Midbrain (tissue), 1 donor: ENCODE measurements at regions not wholly inside any gene's neighbourhood (a gene's known extent, or its start where the extent isn't known, plus 50 kb on each side); places are given as distances from the start of the nearest gene placed in this dataset.
"Not testable (repeated sequence)": the region's sequence is repeated elsewhere in the genome, so short reads cannot be mapped to it uniquely, and the experiment has no call there.

Experiments
- DNase-seq: peaks from one replicate; lab custom pipeline; 2025; lab: John Stamatoyannopoulos, UW

GRCh38 chr3:103173940-103174339, 739.1 kb downstream of the ZPLD1 start:
- DNase-seq, result no peak

- no peak for DNase-seq
These were observed 746.3 kb downstream of the ZPLD1 start for GRCh38 chr3:103181160-103181559.

- DNase-seq, result no peak
These were observed 750.0 kb downstream of the ZPLD1 start for GRCh38 chr3:103184772-103185171.

GRCh38 chr3:103189941-103190340, 755.1 kb downstream of the ZPLD1 start:
- no peak for DNase-seq

GRCh38 chr3:103195216-103195615, 760.4 kb downstream of the ZPLD1 start:
- no peak for DNase-seq

- no peak for DNase-seq
These were observed 768.6 kb downstream of the ZPLD1 start for GRCh38 chr3:103203441-103203840.

- DNase-seq, result no peak
These were observed 775.8 kb downstream of the ZPLD1 start for GRCh38 chr3:103210583-103210982.

- no peak for DNase-seq
These were observed 783.3 kb downstream of the ZPLD1 start for GRCh38 chr3:103218146-103218545.

- DNase-seq, result no peak
These were observed 784.0 kb downstream of the ZPLD1 start for GRCh38 chr3:103218793-103219192.

GRCh38 chr3:103227651-103228050, 792.8 kb downstream of the ZPLD1 start:
- DNase-seq, result no peak

- DNase-seq, result no peak
These were observed 812.6 kb downstream of the ZPLD1 start for GRCh38 chr3:103247459-103247858.

- DNase-seq, result not testable (repeated sequence)
These were observed 820.0 kb downstream of the ZPLD1 start for GRCh38 chr3:103254827-103255226.

GRCh38 chr3:103269287-103269686, 834.5 kb downstream of the ZPLD1 start:
- DNase-seq, result no peak

GRCh38 chr3:103271575-103271974, 836.8 kb downstream of the ZPLD1 start:
- no peak for DNase-seq

GRCh38 chr3:103295974-103296570, 861.3 kb downstream of the ZPLD1 start:
- DNase-seq, result peak; percentile 6

GRCh38 chr3:103297502-103297901, 862.7 kb downstream of the ZPLD1 start:
- DNase-seq, result not testable (repeated sequence)

- no peak for DNase-seq
These were observed 871.3 kb downstream of the ZPLD1 start for GRCh38 chr3:103306104-103306503.

- no peak for DNase-seq
These were observed 874.1 kb downstream of the ZPLD1 start for GRCh38 chr3:103308921-103309320.

- DNase-seq, result no peak
These were observed 885.1 kb downstream of the ZPLD1 start for GRCh38 chr3:103319912-103320311.

- DNase-seq, result no peak
These were observed 902.5 kb downstream of the ZPLD1 start for GRCh38 chr3:103337179-103337845.

- no peak for DNase-seq
These were observed 906.3 kb downstream of the ZPLD1 start for GRCh38 chr3:103341078-103341606.

GRCh38 chr3:103342205-103342731, 907.5 kb downstream of the ZPLD1 start:
- DNase-seq, result no peak

GRCh38 chr3:103349760-103350159, 914.9 kb downstream of the ZPLD1 start:
- DNase-seq, result no peak
